H9 (cell line): ENCODE measurements at regions not wholly inside any gene's neighbourhood (a gene's known extent, or its start where the extent isn't known, plus 50 kb on each side); places are given as distances from the start of the nearest gene placed in this dataset.

Source experiments
- DNase-seq: peaks from one replicate; pipeline ENCODE4 v3.0.0-alpha.2; 2017
- H2AFZ ChIP-seq: one replicate; pipeline ENCODE4 v1.6.1; 2013; ENCODE audit warnings: mild to moderate bottlenecking, low read length, control low read depth, moderate library complexity
- H2AK5ac ChIP-seq: 2 replicates; pipeline ENCODE4 v1.6.1; 2013; ENCODE audit warnings: low read length, control low read depth, mixed read lengths; ENCODE audit not compliant: insufficient read length
- H2BK120ac ChIP-seq: one replicate; pipeline ENCODE4 v1.6.1; 2013; ENCODE audit warnings: low read depth, mild to moderate bottlenecking, low read length, control low read depth, inconsistent platforms; ENCODE audit not compliant: poor library complexity, severe bottlenecking
- H2BK12ac ChIP-seq: 2 replicates; pipeline ENCODE4 v1.6.1; 2013; ENCODE audit warnings: low read length, control low read depth, mixed read lengths, low read depth; ENCODE audit not compliant: insufficient read length
- H2BK15ac ChIP-seq: 2 replicates; pipeline ENCODE4 v1.6.1; 2013; ENCODE audit warnings: low read depth, low read length, control low read depth
- H2BK20ac ChIP-seq: one replicate; pipeline ENCODE4 v1.6.1; 2013; ENCODE audit warnings: low read depth, mild to moderate bottlenecking, low read length, control low read depth, inconsistent platforms; ENCODE audit not compliant: poor library complexity, severe bottlenecking
- H2BK5ac ChIP-seq: 2 replicates; pipeline ENCODE4 v1.6.1; 2013; ENCODE audit warnings: low read length, control low read depth, mixed read lengths; ENCODE audit not compliant: insufficient read length
- H3K14ac ChIP-seq: 2 replicates; pipeline ENCODE4 v1.6.1; 2013; ENCODE audit warnings: low read length, control low read depth; ENCODE audit not compliant: insufficient read depth
- H3K18ac ChIP-seq: 2 replicates; pipeline ENCODE4 v1.6.1; 2013; ENCODE audit warnings: low read depth, mild to moderate bottlenecking, mixed read lengths, low read length, control low read depth; ENCODE audit not compliant: insufficient read length
- H3K23ac ChIP-seq: 2 replicates; pipeline ENCODE4 v1.6.1; 2013; ENCODE audit warnings: low read length, control low read depth, mixed read lengths, low read depth; ENCODE audit not compliant: insufficient read length
- H3K23me2 ChIP-seq: 2 replicates; pipeline ENCODE4 v1.6.1; 2013; ENCODE audit warnings: low read depth, mild to moderate bottlenecking, mixed read lengths, low read length, control low read depth; ENCODE audit not compliant: insufficient read length, poor library complexity, severe bottlenecking
- H3K27ac ChIP-seq: 2 replicates; pipeline ENCODE4 v1.5.1; 2013; ENCODE audit warnings: low read length, control low read depth, mixed read lengths, low read depth; ENCODE audit not compliant: insufficient read length
- H3K27me3 ChIP-seq: 2 replicates; pipeline ENCODE4 v1.6.1; 2013; ENCODE audit warnings: low read length, control low read depth, inconsistent platforms; ENCODE audit not compliant: insufficient read depth
- H3K4ac ChIP-seq: 2 replicates; pipeline ENCODE4 v1.6.1; 2013; ENCODE audit warnings: low read depth, mild to moderate bottlenecking, control low read depth, inconsistent platforms, low read length, moderate library complexity
- H3K4me1 ChIP-seq: 2 replicates; pipeline ENCODE4 v1.6.1; 2013; ENCODE audit warnings: low read length, control low read depth, inconsistent platforms; ENCODE audit not compliant: insufficient read depth
- H3K4me2 ChIP-seq: 2 replicates; pipeline ENCODE4 v1.6.1; 2013; ENCODE audit warnings: low read length, control low read depth, mixed read lengths; ENCODE audit not compliant: insufficient read length, insufficient read depth
- H3K56ac ChIP-seq: 2 replicates; pipeline ENCODE4 v1.6.1; 2013; ENCODE audit warnings: low read depth, mild to moderate bottlenecking, mixed read lengths, low read length, control low read depth; ENCODE audit not compliant: insufficient read length
- H3K79me1 ChIP-seq: 2 replicates; pipeline ENCODE4 v1.6.1; 2013; ENCODE audit warnings: low read depth, mild to moderate bottlenecking, moderate library complexity, low read length, control low read depth, inconsistent platforms; ENCODE audit not compliant: insufficient read depth, poor library complexity, severe bottlenecking
- H3K79me2 ChIP-seq: 2 replicates; pipeline ENCODE4 v1.6.1; 2013; ENCODE audit warnings: low read length, control low read depth, inconsistent platforms; ENCODE audit not compliant: insufficient read depth
- H3K9ac ChIP-seq: 2 replicates; pipeline ENCODE4 v1.6.1; 2013; ENCODE audit warnings: low read length, control low read depth, mixed read lengths; ENCODE audit not compliant: insufficient read length; ENCODE audit errors: extremely low read depth
- H3K9me3 ChIP-seq: one replicate; pipeline ENCODE4 v1.6.1; 2013; ENCODE audit warnings: low read depth, low read length, inconsistent platforms; ENCODE audit not compliant: control insufficient read depth
- H3T11ph ChIP-seq: one replicate; pipeline ENCODE4 v1.6.1; 2013; ENCODE audit warnings: mild to moderate bottlenecking, low read length, control low read depth, inconsistent platforms
- H4K20me1 ChIP-seq: one replicate; pipeline ENCODE4 v1.6.1; 2013; ENCODE audit not compliant: control insufficient read depth, insufficient read length, insufficient read depth
- H4K5ac ChIP-seq: 2 replicates; pipeline ENCODE4 v1.6.1; 2013; ENCODE audit warnings: low read depth, mild to moderate bottlenecking, mixed read lengths, low read length, control low read depth; ENCODE audit not compliant: insufficient read length
- H4K8ac ChIP-seq: replicated peaks from 2 replicates; pipeline ENCODE4 v1.6.1; 2013; ENCODE audit warnings: low read length, control low read depth, mixed read lengths, low read depth; ENCODE audit not compliant: insufficient read length
- H4K91ac ChIP-seq: 2 replicates; pipeline ENCODE4 v1.6.1; 2013; ENCODE audit warnings: low read depth, mild to moderate bottlenecking, moderate library complexity, mixed read lengths, low read length, control low read depth; ENCODE audit not compliant: insufficient read length
- H3K27ac Mint-ChIP-seq, 3 experiments: 2 replicates in 2 of 3; 3 replicates in 1 of 3; pipeline ENCODE4 v1.8.0; 2020 to 2021; ENCODE audit warnings: mixed read lengths in 3 of 3, mild to moderate bottlenecking in 1 of 3, moderate library complexity in 1 of 3
- H3K27me3 Mint-ChIP-seq: 2 replicates; pipeline ENCODE4 v1.8.0; 2021; ENCODE audit warnings: low read depth, mild to moderate bottlenecking, moderate library complexity, mixed read lengths
- H3K36me3 Mint-ChIP-seq, 3 experiments: 2 replicates in 2 of 3; 3 replicates in 1 of 3; pipeline ENCODE4 v1.8.0; 2020 to 2021; ENCODE audit warnings: low read depth in 3 of 3, mixed read lengths in 3 of 3; ENCODE audit not compliant: insufficient read depth in 1 of 3
- H3K4me1 Mint-ChIP-seq, 2 experiments: 2 replicates each; pipeline ENCODE4 v1.8.0; 2020; ENCODE audit warnings: mixed read lengths in 2 of 2
- H3K4me3 Mint-ChIP-seq, 2 experiments: 2 replicates in 1 of 2; 3 replicates in 1 of 2; pipeline ENCODE4 v1.8.0; 2020 to 2021; ENCODE audit warnings: mild to moderate bottlenecking in 2 of 2, mixed read lengths in 2 of 2, moderate library complexity in 1 of 2
- H3K9me3 Mint-ChIP-seq, 2 experiments: 2 replicates in 1 of 2; 3 replicates in 1 of 2; pipeline ENCODE4 v1.8.0; 2020; ENCODE audit warnings: mild to moderate bottlenecking in 2 of 2, mixed read lengths in 2 of 2, moderate library complexity in 1 of 2
- CTCF ChIP-seq: fragments of 200-600 bp; sonication (generic); conservative IDR thresholded peaks from 3 replicates; pipeline ENCODE4 v1.8.0; 2021; ENCODE audit warnings: antibody characterized with exemption, mild to moderate bottlenecking
- WGBS: extraction: QIAGEN DNeasy Blood & Tissue Kit; methylation state at CpG from one replicate; pipeline ENCODE4 v1.1.7; 2013; ENCODE audit warnings: missing lambda C conversion rate, low lambda C conversion rate, mixed read lengths; ENCODE audit not compliant: insufficient read length; ENCODE audit errors: extremely low coverage; 5-methylcytosine and 5-hydroxymethylcytosine counted together

DNA sequence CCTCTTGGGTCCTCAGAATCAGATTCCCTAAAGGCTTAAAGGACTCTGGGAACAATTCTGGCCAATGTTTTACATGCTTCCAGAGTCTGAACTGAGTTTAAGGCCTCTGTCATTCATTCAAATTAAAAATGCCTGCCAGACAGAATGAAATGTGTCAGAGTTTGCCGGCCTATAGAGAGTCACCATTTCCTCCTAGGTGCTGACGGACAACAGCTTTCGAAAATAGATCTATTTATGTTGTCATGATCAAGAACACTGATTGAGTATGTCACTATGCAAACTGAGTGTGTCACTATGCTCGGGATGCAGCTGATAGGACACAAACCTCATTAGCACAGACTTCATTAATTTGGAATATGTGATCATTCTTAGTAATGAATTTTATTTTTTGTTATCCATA lies 151.4 kb upstream of the TMCC3 start:
- no peak for DNase-seq
- H2BK12ac ChIP-seq = no peak overlapping the region
- H4K5ac ChIP-seq = no peak overlapping the region
- H3K4me1 ChIP-seq = no peaks in the 10 kb centered on the region
- H2AK5ac ChIP-seq = no peak overlapping the region
- H3K27me3 ChIP-seq = no peaks in the 10 kb centered on the region
- no peak overlapping the region for H2AFZ ChIP-seq
- no CpG with 5 or more reads among the region's 4 CpGs for WGBS
- no peak overlapping the region for H3K27ac ChIP-seq
- no peak overlapping the region for H3K23ac ChIP-seq
- no peaks in the 10 kb centered on the region for H3K79me2 ChIP-seq
- Mint-ChIP-seq H3K36me3 (no peaks in the 10 kb centered on the region), H3K4me3 (no peak overlapping the region), H3K9me3 (no peaks in the 10 kb centered on the region), H3K27me3 (peaks cover 6% of the 10 kb centered on the region), H3K4me1 (no peaks in the 10 kb centered on the region), H3K27ac (no peak overlapping the region)
- H3K14ac ChIP-seq = no peak overlapping the region
- H3K79me1 ChIP-seq = no peaks in the 10 kb centered on the region
- H2BK20ac ChIP-seq = no peak overlapping the region
- no peak overlapping the region for H3K4me2 ChIP-seq
- H3T11ph ChIP-seq = no peak overlapping the region
- H2BK15ac ChIP-seq = no peak overlapping the region
- no peak overlapping the region for H2BK120ac ChIP-seq
- no peaks in the 10 kb centered on the region for H3K23me2 ChIP-seq
- H3K9ac ChIP-seq = no peak overlapping the region
- H4K20me1 ChIP-seq = no peaks in the 10 kb centered on the region
- H3K56ac ChIP-seq = no peak overlapping the region
- TF ChIP-seq CTCF = no peak
- no peak overlapping the region for H3K4ac ChIP-seq
- H3K18ac ChIP-seq = no peak overlapping the region
- no peaks in the 10 kb centered on the region for H3K9me3 ChIP-seq
- H4K91ac ChIP-seq = no peak overlapping the region
- H2BK5ac ChIP-seq = no peak overlapping the region
- H4K8ac ChIP-seq = no peak overlapping the region
